Glutamatergic neuron (in vitro differentiated cells): ENCODE measurements at regions not wholly inside any gene's neighbourhood (a gene's known extent, or its start where the extent isn't known, plus 50 kb on each side); places are given as distances from the start of the nearest gene placed in this dataset.

Source experiments
- DNase-seq: peaks from one replicate; pipeline ENCODE4 v3.0.0; 2022
- H3K27ac Mint-ChIP-seq: one replicate; pipeline ENCODE4 v1.8.0; 2020; ENCODE audit warnings: mild to moderate bottlenecking, mixed read lengths, inconsistent platforms; ENCODE audit not compliant: unreplicated experiment
- H3K27me3 Mint-ChIP-seq: one replicate; pipeline ENCODE4 v1.8.0; 2020; ENCODE audit warnings: mild to moderate bottlenecking, moderate library complexity, mixed read lengths, inconsistent platforms; ENCODE audit not compliant: unreplicated experiment
- H3K36me3 Mint-ChIP-seq: one replicate; pipeline ENCODE4 v1.8.0; 2020; ENCODE audit warnings: mild to moderate bottlenecking, mixed read lengths, inconsistent platforms; ENCODE audit not compliant: unreplicated experiment
- H3K4me1 Mint-ChIP-seq: one replicate; pipeline ENCODE4 v1.8.0; 2020; ENCODE audit warnings: mild to moderate bottlenecking, low read depth, mixed read lengths, inconsistent platforms; ENCODE audit not compliant: unreplicated experiment
- H3K4me3 Mint-ChIP-seq: one replicate; pipeline ENCODE4 v1.8.0; 2020; ENCODE audit warnings: mild to moderate bottlenecking, mixed read lengths, inconsistent platforms; ENCODE audit not compliant: unreplicated experiment
- H3K9me3 Mint-ChIP-seq: one replicate; pipeline ENCODE4 v1.8.0; 2020; ENCODE audit warnings: mild to moderate bottlenecking, moderate library complexity, mixed read lengths, inconsistent platforms; ENCODE audit not compliant: unreplicated experiment
- TF ChIP-seq, protein P1 (sequence below): fragments of 200-600 bp; sonication (generic); IDR thresholded peaks from one replicate; pipeline ENCODE4 v1.5.0; 2021; ENCODE audit not compliant: partially characterized antibody, unreplicated experiment

DNA sequence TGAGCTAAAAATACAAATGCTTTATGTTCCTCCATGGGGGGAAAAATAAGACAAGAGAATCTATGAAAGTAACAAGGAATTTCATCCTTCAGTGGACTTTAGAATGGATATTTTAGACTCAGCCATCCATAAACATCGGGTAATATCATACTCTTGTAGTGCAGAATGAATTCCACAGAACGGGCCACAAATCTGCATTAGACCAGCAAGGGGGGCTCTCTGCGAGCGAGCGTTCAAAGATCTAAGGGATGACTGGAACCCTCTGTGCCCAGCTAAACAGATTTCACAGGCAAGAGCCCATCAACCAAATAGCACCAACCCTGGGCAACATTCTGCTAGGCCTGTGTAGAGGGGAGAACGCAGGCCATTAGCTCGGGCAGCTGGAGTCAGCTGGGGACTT is 537.9 kb upstream of the CDH11 start:
- Mint-ChIP-seq H3K27ac (no peak overlapping the region), H3K4me3 (no peak overlapping the region), H3K4me1 (peaks cover 13% of the 10 kb centered on the region), H3K36me3 (peaks cover 4% of the 10 kb centered on the region), H3K27me3 (peaks cover 1% of the 10 kb centered on the region), H3K9me3 (peaks cover 3% of the 10 kb centered on the region)
- DNase-seq: no peak
- TF ChIP-seq, protein P1, sequence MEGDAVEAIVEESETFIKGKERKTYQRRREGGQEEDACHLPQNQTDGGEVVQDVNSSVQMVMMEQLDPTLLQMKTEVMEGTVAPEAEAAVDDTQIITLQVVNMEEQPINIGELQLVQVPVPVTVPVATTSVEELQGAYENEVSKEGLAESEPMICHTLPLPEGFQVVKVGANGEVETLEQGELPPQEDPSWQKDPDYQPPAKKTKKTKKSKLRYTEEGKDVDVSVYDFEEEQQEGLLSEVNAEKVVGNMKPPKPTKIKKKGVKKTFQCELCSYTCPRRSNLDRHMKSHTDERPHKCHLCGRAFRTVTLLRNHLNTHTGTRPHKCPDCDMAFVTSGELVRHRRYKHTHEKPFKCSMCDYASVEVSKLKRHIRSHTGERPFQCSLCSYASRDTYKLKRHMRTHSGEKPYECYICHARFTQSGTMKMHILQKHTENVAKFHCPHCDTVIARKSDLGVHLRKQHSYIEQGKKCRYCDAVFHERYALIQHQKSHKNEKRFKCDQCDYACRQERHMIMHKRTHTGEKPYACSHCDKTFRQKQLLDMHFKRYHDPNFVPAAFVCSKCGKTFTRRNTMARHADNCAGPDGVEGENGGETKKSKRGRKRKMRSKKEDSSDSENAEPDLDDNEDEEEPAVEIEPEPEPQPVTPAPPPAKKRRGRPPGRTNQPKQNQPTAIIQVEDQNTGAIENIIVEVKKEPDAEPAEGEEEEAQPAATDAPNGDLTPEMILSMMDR: no peak

GRCh38 chr16:65658787-65659220 is 536.9 kb upstream of the CDH11 start:
- no peak for DNase-seq
- peaks cover 8% of the 10 kb centered on the region for H3K4me1 Mint-ChIP-seq
- TF ChIP-seq, protein P1: no peak
- no peak overlapping the region for H3K4me3 Mint-ChIP-seq
- H3K27me3 Mint-ChIP-seq: peaks cover 1% of the 10 kb centered on the region
- no peak overlapping the region for H3K27ac Mint-ChIP-seq
- H3K9me3 Mint-ChIP-seq: peaks cover 3% of the 10 kb centered on the region
- peaks cover 4% of the 10 kb centered on the region for H3K36me3 Mint-ChIP-seq

GRCh38 chr16:65658349-65658748 is 536.5 kb upstream of the CDH11 start:
- peaks cover 1% of the 10 kb centered on the region for H3K27me3 Mint-ChIP-seq
- DNase-seq: no peak
- H3K4me3 Mint-ChIP-seq: no peak overlapping the region
- no peak overlapping the region for H3K27ac Mint-ChIP-seq
- peaks cover 3% of the 10 kb centered on the region for H3K9me3 Mint-ChIP-seq
- peaks cover 8% of the 10 kb centered on the region for H3K4me1 Mint-ChIP-seq
- TF ChIP-seq, protein P1: no peak
- peaks cover 4% of the 10 kb centered on the region for H3K36me3 Mint-ChIP-seq

DNA sequence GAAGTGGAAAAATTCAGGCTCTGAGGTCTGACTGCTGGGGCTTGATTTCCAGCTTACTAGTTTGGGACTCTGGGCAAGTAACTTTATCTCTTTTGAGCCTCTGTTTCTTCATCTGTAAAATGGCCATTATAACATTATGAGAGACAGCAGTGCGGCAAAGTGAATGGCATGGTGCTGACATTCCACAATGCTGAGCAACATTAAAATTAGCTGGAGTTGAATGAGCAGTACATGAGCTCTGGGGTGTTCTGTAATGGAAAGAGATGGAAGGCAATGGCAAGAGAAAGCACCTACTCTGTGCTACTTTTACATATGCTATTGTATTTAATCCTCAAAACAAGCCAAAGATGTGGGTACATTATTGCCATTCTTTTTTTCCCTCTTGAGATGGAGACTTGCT is 535.7 kb upstream of the CDH11 start:
- TF ChIP-seq, protein P1: no peak
- DNase-seq: no peak
- peaks cover 1% of the 10 kb centered on the region for H3K27me3 Mint-ChIP-seq
- no peak overlapping the region for H3K4me3 Mint-ChIP-seq
- peaks cover 8% of the 10 kb centered on the region for H3K4me1 Mint-ChIP-seq
- no peak overlapping the region for H3K27ac Mint-ChIP-seq
- peaks cover 3% of the 10 kb centered on the region for H3K9me3 Mint-ChIP-seq
- peaks cover 4% of the 10 kb centered on the region for H3K36me3 Mint-ChIP-seq

DNA sequence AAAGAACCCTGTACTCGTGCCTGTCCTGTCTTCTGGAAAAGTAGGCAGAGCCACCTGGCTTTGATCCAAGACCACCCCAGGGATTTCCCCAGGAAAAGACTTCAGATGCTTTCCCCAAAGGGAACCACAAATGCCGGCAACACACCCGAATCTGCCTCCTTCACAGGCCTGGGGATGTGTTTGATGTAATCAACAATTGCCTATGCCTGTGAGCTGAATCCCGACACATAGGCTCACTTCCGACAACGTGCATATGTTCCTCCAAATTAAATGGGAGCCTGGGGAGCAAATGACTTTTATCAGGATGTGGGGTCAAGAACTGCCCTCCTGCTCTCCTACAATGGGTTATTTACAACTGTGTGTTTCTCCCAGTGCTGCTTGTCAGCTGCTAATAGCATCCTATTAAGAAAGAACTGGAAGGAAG is 535.2 kb upstream of the CDH11 start:
- Mint-ChIP-seq H3K9me3 (peaks cover 3% of the 10 kb centered on the region), H3K27ac (no peak overlapping the region), H3K4me3 (no peak overlapping the region), H3K4me1 (peaks cover 8% of the 10 kb centered on the region), H3K36me3 (peaks cover 4% of the 10 kb centered on the region), H3K27me3 (peaks cover 1% of the 10 kb centered on the region)
- TF ChIP-seq, protein P1: no peak
- DNase-seq: no peak
